HEK293 (cell line): ENCODE measurements at regions not wholly inside any gene's neighbourhood (a gene's known extent, or its start where the extent isn't known, plus 50 kb on each side); places are given as distances from the start of the nearest gene placed in this dataset.

Experiments used
- CTCF ChIA-PET: fragments of 350-600 bp; formaldehyde crosslinking; extraction: SDS; loops from one replicate; lab custom pipeline; 2021; ENCODE audit warnings: antibody characterized with exemption; lab: Yijun Ruan, JAX
- POLR2A ChIA-PET: fragments of 300-600 bp; formaldehyde crosslinking; extraction: SDS; loops from one replicate; lab custom pipeline; 2020; ENCODE audit warnings: antibody characterized with exemption, inconsistent platforms; lab: Yijun Ruan, JAX
- H3K27ac ChIP-seq: fragments of 200-500 bp; sonication (Bioruptor generic); 2 replicates; pipeline ENCODE4 v1.5.1; 2014; ENCODE audit warnings: low read depth, low read length, control low read depth, inconsistent platforms; ENCODE audit errors: extremely low read depth
- H3K36me3 ChIP-seq, 2 experiments: fragments of 200-500 bp in 1 of 2; sonication (Bioruptor generic) in 1 of 2; 1 replicate in 1 of 2; 2 replicates in 1 of 2; pipeline ENCODE4 v1.5.1; 2014 to 2017; ENCODE audit warnings: inconsistent platforms in 2 of 2, low read length in 2 of 2; ENCODE audit not compliant: control insufficient read depth in 2 of 2, insufficient read depth in 1 of 2
- H3K4me1 ChIP-seq: fragments of 200-500 bp; sonication (Bioruptor generic); 2 replicates; pipeline ENCODE4 v1.5.1; 2014; ENCODE audit warnings: mild to moderate bottlenecking, low read length, inconsistent platforms; ENCODE audit not compliant: control insufficient read depth, insufficient read depth
- H3K4me3 ChIP-seq: 2 replicates; pipeline ENCODE4 v1.5.1; 2011; ENCODE audit warnings: low read depth, mild to moderate bottlenecking, control low read depth, low read length, moderate library complexity
- H3K9me3 ChIP-seq: fragments of 200-500 bp; sonication (Bioruptor generic); 2 replicates; pipeline ENCODE4 v1.5.1; 2014; ENCODE audit warnings: low read depth, low read length, inconsistent platforms; ENCODE audit not compliant: control insufficient read depth, insufficient read depth
- EGR2 ChIP-seq: fragments of 450-650 bp; formaldehyde crosslinking; IDR thresholded peaks from 2 replicates; pipeline ENCODE4 v1.5.1; 2016; ENCODE audit warnings: low read depth, missing biosample characterization, missing genetic modification characterization
- KLF7 ChIP-seq: fragments of 450-650 bp; formaldehyde crosslinking; IDR thresholded peaks from 2 replicates; pipeline ENCODE4 v1.5.1; 2016; ENCODE audit warnings: missing biosample characterization, missing genetic modification characterization, borderline replicate concordance
- REPIN1 ChIP-seq: fragments of 450-650 bp; formaldehyde crosslinking; IDR thresholded peaks from 2 replicates; pipeline ENCODE4 v1.5.1; 2017; ENCODE audit warnings: missing biosample characterization, missing genetic modification characterization, low read depth
- TRIM28 ChIP-seq: IDR thresholded peaks from 2 replicates; pipeline ENCODE4 v1.6.1; 2011; ENCODE audit warnings: low read length, control low read depth, borderline replicate concordance
- ZNF121 ChIP-seq: fragments of 450-650 bp; formaldehyde crosslinking; IDR thresholded peaks from 2 replicates; pipeline ENCODE4 v1.5.1; 2016; ENCODE audit warnings: missing biosample characterization, missing genetic modification characterization
- ZNF133 ChIP-seq: fragments of 450-650 bp; formaldehyde crosslinking; IDR thresholded peaks from 2 replicates; pipeline ENCODE4 v1.5.1; 2016; ENCODE audit warnings: missing biosample characterization, missing genetic modification characterization
- ZNF174 ChIP-seq: fragments of 450-650 bp; formaldehyde crosslinking; IDR thresholded peaks from 2 replicates; pipeline ENCODE4 v1.5.0; 2017; ENCODE audit warnings: missing biosample characterization, mild to moderate bottlenecking, missing genetic modification characterization
- ZNF175 ChIP-seq: fragments of 450-650 bp; formaldehyde crosslinking; IDR thresholded peaks from 2 replicates; pipeline ENCODE4 v1.5.1; 2016; ENCODE audit warnings: missing biosample characterization, missing genetic modification characterization
- ZNF302 ChIP-seq: fragments of 450-650 bp; formaldehyde crosslinking; IDR thresholded peaks from 2 replicates; pipeline ENCODE4 v1.5.1; 2016; ENCODE audit warnings: missing biosample characterization, missing genetic modification characterization, low read depth
- ZNF335 ChIP-seq: fragments of 450-650 bp; formaldehyde crosslinking; conservative IDR thresholded peaks from 2 replicates; pipeline ENCODE4 v1.5.1; 2016; ENCODE audit warnings: missing biosample characterization, missing genetic modification characterization
- ZNF433 ChIP-seq: fragments of 450-650 bp; formaldehyde crosslinking; IDR thresholded peaks from 2 replicates; pipeline ENCODE4 v1.5.1; 2016; ENCODE audit warnings: missing biosample characterization, missing genetic modification characterization, low read depth
- ZNF501 ChIP-seq: fragments of 450-650 bp; formaldehyde crosslinking; IDR thresholded peaks from 2 replicates; pipeline ENCODE4 v1.5.1; 2016; ENCODE audit warnings: missing biosample characterization, missing genetic modification characterization
- ZNF518A ChIP-seq: fragments of 450-650 bp; formaldehyde crosslinking; conservative IDR thresholded peaks from 2 replicates; pipeline ENCODE4 v1.5.1; 2016; ENCODE audit warnings: low read depth, missing biosample characterization, missing genetic modification characterization
- ZNF624 ChIP-seq: fragments of 450-650 bp; formaldehyde crosslinking; IDR thresholded peaks from 2 replicates; pipeline ENCODE4 v1.5.1; 2017; ENCODE audit warnings: missing biosample characterization, missing genetic modification characterization
- ZNF658 ChIP-seq: fragments of 450-650 bp; formaldehyde crosslinking; IDR thresholded peaks from 2 replicates; pipeline ENCODE4; 2016; ENCODE audit warnings: missing biosample characterization, missing genetic modification characterization
- ZNF670 ChIP-seq: fragments of 450-650 bp; formaldehyde crosslinking; IDR thresholded peaks from 2 replicates; pipeline ENCODE4 v1.5.1; 2016; ENCODE audit warnings: missing biosample characterization, missing genetic modification characterization, low read depth
- ZNF785 ChIP-seq: fragments of 450-650 bp; formaldehyde crosslinking; IDR thresholded peaks from 2 replicates; pipeline ENCODE4 v1.5.1; 2016; ENCODE audit warnings: missing biosample characterization, missing genetic modification characterization
- ZSCAN16 ChIP-seq: fragments of 450-650 bp; formaldehyde crosslinking; IDR thresholded peaks from 2 replicates; pipeline ENCODE4 v1.5.1; 2016; ENCODE audit warnings: missing biosample characterization, missing genetic modification characterization
- ZSCAN23 ChIP-seq: fragments of 450-650 bp; formaldehyde crosslinking; IDR thresholded peaks from 2 replicates; pipeline ENCODE4 v1.5.1; 2016; ENCODE audit warnings: missing biosample characterization, missing genetic modification characterization
- TF ChIP-seq, protein P1 (sequence below): fragments of 450-650 bp; formaldehyde crosslinking; IDR thresholded peaks from 2 replicates; pipeline ENCODE4 v1.5.1; 2016; ENCODE audit warnings: missing biosample characterization, missing genetic modification characterization
- TF ChIP-seq, protein P2 (sequence below): fragments of 450-650 bp; formaldehyde crosslinking; IDR thresholded peaks from 2 replicates; pipeline ENCODE4 v1.5.1; 2016; ENCODE audit warnings: missing biosample characterization, missing genetic modification characterization
- TF ChIP-seq, protein P3 (sequence below): fragments of 450-650 bp; formaldehyde crosslinking; optimal IDR thresholded peaks from 2 replicates; pipeline ENCODE3; 2016; ENCODE audit warnings: missing biosample characterization, mild to moderate bottlenecking, missing genetic modification characterization

- TF ChIP-seq ZNF785 (tag by site-specific recombination) = no peak
Measured at GRCh38 chr2:59919579-59919978, 633.9 kb downstream of the BCL11A start (continued).

DNA sequence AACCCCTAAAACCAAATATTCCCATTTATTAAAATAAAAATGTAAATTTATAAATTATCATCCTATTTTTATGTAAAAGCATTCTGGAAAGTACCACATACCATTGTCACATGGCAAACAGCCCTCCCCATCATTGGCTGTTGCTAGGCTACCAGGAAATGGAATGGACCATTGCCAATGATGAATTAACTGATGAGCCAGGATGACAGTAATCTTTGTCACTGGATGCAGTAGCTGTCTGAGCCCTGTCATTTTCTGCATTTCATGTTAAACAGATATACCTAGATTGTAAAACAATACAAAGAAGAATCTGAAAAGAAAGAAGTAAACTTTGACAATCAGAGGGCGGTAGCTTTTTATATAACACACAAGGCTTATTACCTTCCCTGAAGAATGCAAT lies 641.4 kb downstream of the BCL11A start:
- ChIA-PET POLR2A (no interaction called here), CTCF (interaction anchor here (0.6 kb wide), 1 partner anchor 349 kb away, joined by 4 read pairs; no protein-coding TSS in a partner anchor)
- Histone ChIP-seq H3K27ac (no peak overlapping the region), H3K4me3 (no peak overlapping the region), H3K36me3 (no peaks in the 10 kb centered on the region), H3K9me3 (no peaks in the 10 kb centered on the region), H3K4me1 (no peaks in the 10 kb centered on the region)
- no peak for TF ChIP-seq ZNF670 (tag by site-specific recombination)
- TF ChIP-seq TRIM28 = no peak
- TF ChIP-seq, protein P1, sequence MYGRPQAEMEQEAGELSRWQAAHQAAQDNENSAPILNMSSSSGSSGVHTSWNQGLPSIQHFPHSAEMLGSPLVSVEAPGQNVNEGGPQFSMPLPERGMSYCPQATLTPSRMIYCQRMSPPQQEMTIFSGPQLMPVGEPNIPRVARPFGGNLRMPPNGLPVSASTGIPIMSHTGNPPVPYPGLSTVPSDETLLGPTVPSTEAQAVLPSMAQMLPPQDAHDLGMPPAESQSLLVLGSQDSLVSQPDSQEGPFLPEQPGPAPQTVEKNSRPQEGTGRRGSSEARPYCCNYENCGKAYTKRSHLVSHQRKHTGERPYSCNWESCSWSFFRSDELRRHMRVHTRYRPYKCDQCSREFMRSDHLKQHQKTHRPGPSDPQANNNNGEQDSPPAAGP (tag by site-specific recombination) = no peak
- no peak for TF ChIP-seq ZSCAN23 (tag by site-specific recombination)
- TF ChIP-seq REPIN1 (tag by site-specific recombination) = no peak
- TF ChIP-seq ZNF658 (tag by site-specific recombination) = no peak
- TF ChIP-seq, protein P2, sequence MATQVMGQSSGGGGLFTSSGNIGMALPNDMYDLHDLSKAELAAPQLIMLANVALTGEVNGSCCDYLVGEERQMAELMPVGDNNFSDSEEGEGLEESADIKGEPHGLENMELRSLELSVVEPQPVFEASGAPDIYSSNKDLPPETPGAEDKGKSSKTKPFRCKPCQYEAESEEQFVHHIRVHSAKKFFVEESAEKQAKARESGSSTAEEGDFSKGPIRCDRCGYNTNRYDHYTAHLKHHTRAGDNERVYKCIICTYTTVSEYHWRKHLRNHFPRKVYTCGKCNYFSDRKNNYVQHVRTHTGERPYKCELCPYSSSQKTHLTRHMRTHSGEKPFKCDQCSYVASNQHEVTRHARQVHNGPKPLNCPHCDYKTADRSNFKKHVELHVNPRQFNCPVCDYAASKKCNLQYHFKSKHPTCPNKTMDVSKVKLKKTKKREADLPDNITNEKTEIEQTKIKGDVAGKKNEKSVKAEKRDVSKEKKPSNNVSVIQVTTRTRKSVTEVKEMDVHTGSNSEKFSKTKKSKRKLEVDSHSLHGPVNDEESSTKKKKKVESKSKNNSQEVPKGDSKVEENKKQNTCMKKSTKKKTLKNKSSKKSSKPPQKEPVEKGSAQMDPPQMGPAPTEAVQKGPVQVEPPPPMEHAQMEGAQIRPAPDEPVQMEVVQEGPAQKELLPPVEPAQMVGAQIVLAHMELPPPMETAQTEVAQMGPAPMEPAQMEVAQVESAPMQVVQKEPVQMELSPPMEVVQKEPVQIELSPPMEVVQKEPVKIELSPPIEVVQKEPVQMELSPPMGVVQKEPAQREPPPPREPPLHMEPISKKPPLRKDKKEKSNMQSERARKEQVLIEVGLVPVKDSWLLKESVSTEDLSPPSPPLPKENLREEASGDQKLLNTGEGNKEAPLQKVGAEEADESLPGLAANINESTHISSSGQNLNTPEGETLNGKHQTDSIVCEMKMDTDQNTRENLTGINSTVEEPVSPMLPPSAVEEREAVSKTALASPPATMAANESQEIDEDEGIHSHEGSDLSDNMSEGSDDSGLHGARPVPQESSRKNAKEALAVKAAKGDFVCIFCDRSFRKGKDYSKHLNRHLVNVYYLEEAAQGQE (tag by site-specific recombination) = no peak

DNA sequence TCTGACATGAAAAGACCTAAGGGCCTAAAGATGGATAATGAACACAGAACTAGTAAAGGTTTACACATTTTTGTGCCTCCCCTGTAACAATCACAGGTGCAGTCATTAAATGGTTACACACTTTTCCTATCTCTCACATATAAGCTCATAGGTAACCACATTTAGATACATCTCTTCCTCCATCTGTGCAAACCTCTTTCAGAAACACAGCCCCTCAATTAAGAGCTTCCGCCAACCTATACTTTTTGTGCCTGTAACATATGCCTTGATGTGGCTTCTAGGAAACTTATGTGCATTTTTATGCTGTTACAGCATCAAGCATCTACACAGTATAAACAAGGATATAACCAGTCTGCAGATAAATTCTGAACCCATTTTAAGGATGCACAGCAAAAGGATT lies 643.3 kb downstream of the BCL11A start:
- CTCF ChIA-PET = interaction anchor here (0.6 kb wide), 1 partner anchor 33 kb away, joined by 3 read pairs; no protein-coding TSS in a partner anchor
- no peak overlapping the region for H3K27ac ChIP-seq
- no peaks in the 10 kb centered on the region for H3K36me3 ChIP-seq
- no peaks in the 10 kb centered on the region for H3K4me1 ChIP-seq
- no peaks in the 10 kb centered on the region for H3K9me3 ChIP-seq
- TF ChIP-seq ZNF133 (tag by site-specific recombination) (no peak), ZNF518A (no peak), ZNF433 (no peak), ZNF501 (tag by site-specific recombination) (no peak), ZNF175 (tag by site-specific recombination) (no peak), ZSCAN16 (tag by site-specific recombination) (no peak), KLF7 (tag by site-specific recombination) (no peak), ZNF302 (no peak), ZNF121 (tag by site-specific recombination) (no peak), EGR2 (tag by site-specific recombination) (no peak), ZNF335 (tag by site-specific recombination) (no peak), ZNF174 (tag by site-specific recombination) (no peak), ZNF624 (tag by site-specific recombination) (no peak)
- TF ChIP-seq, protein P3, sequence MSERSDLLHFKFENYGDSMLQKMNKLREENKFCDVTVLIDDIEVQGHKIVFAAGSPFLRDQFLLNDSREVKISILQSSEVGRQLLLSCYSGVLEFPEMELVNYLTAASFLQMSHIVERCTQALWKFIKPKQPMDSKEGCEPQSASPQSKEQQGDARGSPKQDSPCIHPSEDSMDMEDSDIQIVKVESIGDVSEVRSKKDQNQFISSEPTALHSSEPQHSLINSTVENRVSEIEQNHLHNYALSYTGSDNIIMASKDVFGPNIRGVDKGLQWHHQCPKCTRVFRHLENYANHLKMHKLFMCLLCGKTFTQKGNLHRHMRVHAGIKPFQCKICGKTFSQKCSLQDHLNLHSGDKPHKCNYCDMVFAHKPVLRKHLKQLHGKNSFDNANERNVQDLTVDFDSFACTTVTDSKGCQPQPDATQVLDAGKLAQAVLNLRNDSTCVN (tag by site-specific recombination) = no peak
- POLR2A ChIA-PET = no interaction called here
- H3K4me3 ChIP-seq = no peak overlapping the region
